GM10248 (cell line): ENCODE measurements at regions not wholly inside any gene's neighbourhood (a gene's known extent, or its start where the extent isn't known, plus 50 kb on each side); places are given as distances from the start of the nearest gene placed in this dataset.

Source experiments
- CTCF ChIA-PET: fragments of 300-600 bp; sonication (Branson Sonifier 250); formaldehyde crosslinking; extraction: SDS; loops from one replicate; lab custom pipeline; 2021; ENCODE audit warnings: antibody characterized with exemption; lab: Yijun Ruan, JAX
- POLR2A ChIA-PET: fragments of 350-650 bp; sonication (Branson Sonifier 250); formaldehyde crosslinking; extraction: SDS; loops from one replicate; lab custom pipeline; 2020; ENCODE audit warnings: antibody characterized with exemption; lab: Yijun Ruan, JAX
- DNase-seq: peaks from one replicate; pipeline ENCODE4 v3.0.0; 2012; ENCODE audit errors: extremely low spot score
- CTCF ChIP-seq: IDR thresholded peaks from 2 replicates; pipeline ENCODE4 v1.5.1; 2012; ENCODE audit warnings: mild to moderate bottlenecking, low read depth; ENCODE audit errors: extremely low read depth, missing control alignments, control extremely low read depth

- DNase-seq: no peak
Measured at GRCh38 chr3:76402926-76403325, 617.6 kb upstream of the ZNF717 start.

GRCh38 chr3:76403556-76403955 is 618.2 kb upstream of the ZNF717 start:
- CTCF ChIA-PET: interaction anchor here (0.7 to 1.4 kb wide), 2 partner anchors 9 to 14 kb away, joined by 3 to 5 read pairs; no protein-coding TSS in a partner anchor
- no peak for DNase-seq
- POLR2A ChIA-PET: no interaction called here
- TF ChIP-seq CTCF: no peak

More at GRCh38 chr3:76402926-76403325, 617.6 kb upstream of the ZNF717 start:
- TF ChIP-seq CTCF: no peak
- ChIA-PET CTCF (no interaction called here), POLR2A (no interaction called here)

- CTCF ChIA-PET: interaction anchor here (1.4 kb wide), 1 partner anchor 15 kb away, joined by 5 read pairs; no protein-coding TSS in a partner anchor
- no peak for DNase-seq
- TF ChIP-seq CTCF: no peak
- POLR2A ChIA-PET: no interaction called here
Measured at GRCh38 chr3:76405196-76405595, 619.8 kb upstream of the ZNF717 start.

- POLR2A ChIA-PET: no interaction called here
- TF ChIP-seq CTCF: no peak
- no peak for DNase-seq
- CTCF ChIA-PET: no interaction called here
Measured at GRCh38 chr3:76410762-76411281, 625.5 kb upstream of the ZNF717 start.

- no peak for DNase-seq
- ChIA-PET CTCF (no interaction called here), POLR2A (no interaction called here)
- TF ChIP-seq CTCF: no peak
Measured at GRCh38 chr3:76415384-76415783, 624.5 kb upstream of the ROBO2 start.

GRCh38 chr3:76429581-76430177 is 610.2 kb upstream of the ROBO2 start:
- ChIA-PET CTCF (interaction anchor here (1.1 kb wide), 1 partner anchor 10 kb away, joined by 3 read pairs; no protein-coding TSS in a partner anchor), POLR2A (no interaction called here)
- TF ChIP-seq CTCF: no peak
- DNase-seq: no peak
